GM12878 (cell line): ENCODE measurements at regions not wholly inside any gene's neighbourhood (a gene's known extent, or its start where the extent isn't known, plus 50 kb on each side); places are given as distances from the start of the nearest gene placed in this dataset.

Experiments
- EZH2 ChIP-seq: IDR thresholded peaks from 2 replicates; pipeline ENCODE4 v1.6.1; 2012; ENCODE audit warnings: low read depth, mild to moderate bottlenecking, control low read depth, inconsistent platforms, low read length, borderline replicate concordance; ENCODE audit not compliant: control insufficient read depth
- FOXM1 ChIP-seq: IDR thresholded peaks from 2 replicates; pipeline ENCODE4 v1.6.1; 2012; ENCODE audit warnings: low read depth, mild to moderate bottlenecking, inconsistent platforms, low read length, moderate library complexity
- RAD21 ChIP-seq: IDR thresholded peaks from 2 replicates; pipeline ENCODE4 v1.6.1; 2011; ENCODE audit warnings: mild to moderate bottlenecking, low read depth, low read length, moderate library complexity; ENCODE audit not compliant: insufficient read depth
- TCF7 ChIP-seq: IDR thresholded peaks from 2 replicates; pipeline ENCODE4 v1.6.1; 2014; ENCODE audit warnings: antibody characterized with exemption, borderline replicate concordance
- TF ChIP-seq, protein P1 (sequence below), 3 experiments: IDR thresholded peaks in 2 of 3; conservative IDR thresholded peaks in 1 of 3; 2 replicates each; pipeline ENCODE4 v1.5.1; 2011; ENCODE audit warnings: low read depth in 3 of 3, low read length in 3 of 3, mild to moderate bottlenecking in 3 of 3, control low read depth in 2 of 3, moderate library complexity in 2 of 3, inconsistent platforms in 1 of 3, mixed read lengths in 1 of 3; ENCODE audit not compliant: control insufficient read depth in 2 of 3, insufficient read depth in 1 of 3; ENCODE audit errors: extremely low read depth in 1 of 3

DNA sequence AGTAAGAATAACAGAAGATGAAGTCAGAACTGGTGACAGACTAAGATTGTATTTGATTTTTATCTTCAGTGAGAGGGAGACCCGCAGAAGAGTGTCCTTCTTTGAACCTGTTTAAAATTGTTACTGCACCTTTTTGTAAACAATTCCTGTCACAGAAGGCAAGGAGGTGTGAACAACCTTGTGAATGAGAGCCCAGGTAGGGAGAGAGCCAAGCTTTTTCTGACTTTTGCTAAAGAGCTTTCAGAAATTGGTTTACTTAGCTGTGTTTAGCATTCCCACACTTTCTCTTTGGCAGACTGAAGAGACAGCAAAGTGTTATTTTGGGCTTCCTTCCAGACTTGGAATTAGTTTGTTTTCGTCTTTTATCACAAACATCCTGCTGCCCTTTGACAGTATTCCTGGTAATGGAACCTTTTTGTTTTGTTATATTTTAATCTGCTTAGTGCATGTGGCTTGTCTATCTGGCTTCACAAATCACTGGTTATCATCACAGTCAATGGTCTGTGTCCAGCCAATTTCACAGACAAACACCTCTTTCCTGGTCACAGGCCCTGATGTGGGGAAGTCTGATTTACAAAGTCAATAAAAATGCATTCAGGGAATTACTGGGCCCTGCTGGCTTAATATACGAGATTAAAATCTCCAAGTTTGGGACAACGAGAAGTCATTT is 85.7 kb upstream of the HS3ST2 start:
- TF ChIP-seq, protein P1, sequence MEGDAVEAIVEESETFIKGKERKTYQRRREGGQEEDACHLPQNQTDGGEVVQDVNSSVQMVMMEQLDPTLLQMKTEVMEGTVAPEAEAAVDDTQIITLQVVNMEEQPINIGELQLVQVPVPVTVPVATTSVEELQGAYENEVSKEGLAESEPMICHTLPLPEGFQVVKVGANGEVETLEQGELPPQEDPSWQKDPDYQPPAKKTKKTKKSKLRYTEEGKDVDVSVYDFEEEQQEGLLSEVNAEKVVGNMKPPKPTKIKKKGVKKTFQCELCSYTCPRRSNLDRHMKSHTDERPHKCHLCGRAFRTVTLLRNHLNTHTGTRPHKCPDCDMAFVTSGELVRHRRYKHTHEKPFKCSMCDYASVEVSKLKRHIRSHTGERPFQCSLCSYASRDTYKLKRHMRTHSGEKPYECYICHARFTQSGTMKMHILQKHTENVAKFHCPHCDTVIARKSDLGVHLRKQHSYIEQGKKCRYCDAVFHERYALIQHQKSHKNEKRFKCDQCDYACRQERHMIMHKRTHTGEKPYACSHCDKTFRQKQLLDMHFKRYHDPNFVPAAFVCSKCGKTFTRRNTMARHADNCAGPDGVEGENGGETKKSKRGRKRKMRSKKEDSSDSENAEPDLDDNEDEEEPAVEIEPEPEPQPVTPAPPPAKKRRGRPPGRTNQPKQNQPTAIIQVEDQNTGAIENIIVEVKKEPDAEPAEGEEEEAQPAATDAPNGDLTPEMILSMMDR (IDR thresholded peaks at IDR 0.05 in 2 of 3, conservative IDR thresholded peaks at IDR 0.05 in 1 of 3; ENCODE audit: control insufficient read depth in 2 of 3, extremely low read depth in 1 of 3, insufficient read depth in 1 of 3, low read depth in 3 of 3, low read length in 3 of 3), result no peak
- no peak for TF ChIP-seq TCF7
- no peak for TF ChIP-seq RAD21
- TF ChIP-seq FOXM1, result no peak
- TF ChIP-seq EZH2, result no peak
